ENCODE measurements at regions not wholly inside any gene's neighbourhood (a gene's known extent, or its start where the extent isn't known, plus 50 kb on each side); places are given as distances from the start of the nearest gene placed in this dataset.
A peak's percentile ranks its signal among the peaks of the same experiment; 100 is the strongest.

- Mint-ChIP-seq H3K36me3 (ENCODE audit: low read depth) (no peaks in the 10 kb centered on the region), H3K27me3 (ENCODE audit: low read depth, poor library complexity) (no peaks in the 10 kb centered on the region), H3K27ac (peak overlapping the region; percentile 50), H3K4me3 (no peak overlapping the region), H3K9me3 (no peaks in the 10 kb centered on the region), H3K4me1 (no peaks in the 10 kb centered on the region)
- DNase-seq: no peak
- no peak for TF ChIP-seq CTCF (IDR thresholded peaks at IDR 0.05)
Observed at GRCh38 chr1:187270256-187270655, 441.5 kb downstream of the PLA2G4A start.

GRCh38 chr1:187275346-187275745 is 446.6 kb downstream of the PLA2G4A start:
- no peak for TF ChIP-seq CTCF (IDR thresholded peaks at IDR 0.05)
- Mint-ChIP-seq H3K36me3 (ENCODE audit: low read depth) (no peaks in the 10 kb centered on the region), H3K27ac (no peak overlapping the region), H3K27me3 (ENCODE audit: low read depth, poor library complexity) (no peaks in the 10 kb centered on the region), H3K9me3 (no peaks in the 10 kb centered on the region), H3K4me3 (no peak overlapping the region), H3K4me1 (no peaks in the 10 kb centered on the region)
- DNase-seq: no peak

- no peaks in the 10 kb centered on the region for H3K27me3 Mint-ChIP-seq (ENCODE audit: low read depth, poor library complexity)
- no peaks in the 10 kb centered on the region for H3K36me3 Mint-ChIP-seq (ENCODE audit: low read depth)
- DNase-seq: no peak
- no peak overlapping the region for H3K4me3 Mint-ChIP-seq
- no peak for TF ChIP-seq CTCF (IDR thresholded peaks at IDR 0.05)
- no peak overlapping the region for H3K27ac Mint-ChIP-seq
- no peaks in the 10 kb centered on the region for H3K4me1 Mint-ChIP-seq
- H3K9me3 Mint-ChIP-seq: no peaks in the 10 kb centered on the region
Observed at GRCh38 chr1:187275985-187276575, 447.3 kb downstream of the PLA2G4A start.

GRCh38 chr1:187276677-187277076 is 447.9 kb downstream of the PLA2G4A start:
- H3K4me3 Mint-ChIP-seq: no peak overlapping the region
- no peak for TF ChIP-seq CTCF (IDR thresholded peaks at IDR 0.05)

GRCh38 chr1:187280031-187280430 is 451.3 kb downstream of the PLA2G4A start:
- Mint-ChIP-seq H3K27ac (no peak overlapping the region), H3K4me1 (no peaks in the 10 kb centered on the region)

More at GRCh38 chr1:187276677-187277076, 447.9 kb downstream of the PLA2G4A start:
- Mint-ChIP-seq H3K27ac (no peak overlapping the region), H3K9me3 (no peaks in the 10 kb centered on the region), H3K36me3 (ENCODE audit: low read depth) (no peaks in the 10 kb centered on the region), H3K27me3 (ENCODE audit: low read depth, poor library complexity) (no peaks in the 10 kb centered on the region), H3K4me1 (no peaks in the 10 kb centered on the region)
- no peak for DNase-seq

More at GRCh38 chr1:187280031-187280430, 451.3 kb downstream of the PLA2G4A start:
- Mint-ChIP-seq H3K27me3 (ENCODE audit: low read depth, poor library complexity) (no peaks in the 10 kb centered on the region), H3K36me3 (ENCODE audit: low read depth) (no peaks in the 10 kb centered on the region), H3K4me3 (no peak overlapping the region), H3K9me3 (no peaks in the 10 kb centered on the region)
- no peak for DNase-seq
- TF ChIP-seq CTCF (IDR thresholded peaks at IDR 0.05): no peak

All from nephron progenitor cell (in vitro differentiated cells).